ENCODE measurements at regions not wholly inside any gene's neighbourhood (a gene's known extent, or its start where the extent isn't known, plus 50 kb on each side); places are given as distances from the start of the nearest gene placed in this dataset.

DNA sequence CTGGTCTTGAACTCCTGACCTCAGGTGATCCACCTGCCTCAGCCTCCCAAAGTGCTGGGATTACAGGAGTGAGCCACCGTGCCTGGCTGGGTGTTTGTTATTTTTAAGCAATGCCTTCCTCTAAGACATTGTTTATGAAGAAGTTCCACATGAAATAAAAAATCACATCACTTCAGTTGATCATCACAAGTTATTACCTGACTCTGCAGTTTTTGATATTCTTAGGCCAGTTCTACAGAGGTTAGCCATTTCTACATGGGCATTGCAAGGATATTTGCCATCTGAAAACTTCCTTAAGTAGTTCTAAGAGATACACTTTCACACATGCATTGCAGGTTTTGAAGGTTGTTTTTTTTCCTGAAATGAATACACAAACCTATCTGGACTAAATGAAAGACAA, 82.1 kb downstream of the PYDC2 start:
- DNase-seq (ENCODE audit: low spot score in 2 of 2): no peak
- TF ChIP-seq POLR2A (IDR thresholded peaks at IDR 0.05): no peak
- TF ChIP-seq, protein P1, sequence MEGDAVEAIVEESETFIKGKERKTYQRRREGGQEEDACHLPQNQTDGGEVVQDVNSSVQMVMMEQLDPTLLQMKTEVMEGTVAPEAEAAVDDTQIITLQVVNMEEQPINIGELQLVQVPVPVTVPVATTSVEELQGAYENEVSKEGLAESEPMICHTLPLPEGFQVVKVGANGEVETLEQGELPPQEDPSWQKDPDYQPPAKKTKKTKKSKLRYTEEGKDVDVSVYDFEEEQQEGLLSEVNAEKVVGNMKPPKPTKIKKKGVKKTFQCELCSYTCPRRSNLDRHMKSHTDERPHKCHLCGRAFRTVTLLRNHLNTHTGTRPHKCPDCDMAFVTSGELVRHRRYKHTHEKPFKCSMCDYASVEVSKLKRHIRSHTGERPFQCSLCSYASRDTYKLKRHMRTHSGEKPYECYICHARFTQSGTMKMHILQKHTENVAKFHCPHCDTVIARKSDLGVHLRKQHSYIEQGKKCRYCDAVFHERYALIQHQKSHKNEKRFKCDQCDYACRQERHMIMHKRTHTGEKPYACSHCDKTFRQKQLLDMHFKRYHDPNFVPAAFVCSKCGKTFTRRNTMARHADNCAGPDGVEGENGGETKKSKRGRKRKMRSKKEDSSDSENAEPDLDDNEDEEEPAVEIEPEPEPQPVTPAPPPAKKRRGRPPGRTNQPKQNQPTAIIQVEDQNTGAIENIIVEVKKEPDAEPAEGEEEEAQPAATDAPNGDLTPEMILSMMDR (IDR thresholded peaks at IDR 0.05): no peak
- H3K4me3 ChIP-seq (ENCODE audit: low read depth, poor library complexity, severe bottlenecking): no peak overlapping the region
- WGBS, 2 donors: 91 to 96% methylated on average over 1 of the region's 1 CpG
- intact Hi-C loops (cut with DNase I; ENCODE audit: low total_unique reads): no loop called here

DNA sequence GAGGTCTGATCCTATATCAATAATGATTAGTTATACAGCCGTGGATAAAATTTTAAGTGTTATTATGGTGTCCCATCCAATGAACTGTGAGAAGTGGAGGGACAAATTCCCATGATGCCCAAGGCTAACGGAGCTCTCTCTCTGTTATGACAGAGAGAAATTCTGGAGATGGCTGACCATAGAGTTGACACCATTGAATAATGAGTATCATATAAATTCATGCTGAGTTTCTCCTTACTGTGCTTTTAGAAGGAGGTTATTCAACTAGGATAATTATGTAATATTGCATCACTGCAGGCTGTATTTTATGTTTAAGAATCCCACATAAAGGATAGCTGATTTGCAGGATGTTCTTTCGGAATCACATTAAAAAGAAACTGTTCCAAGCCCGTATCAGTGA, 82.9 kb downstream of the PYDC2 start:
- H3K4me3 ChIP-seq (ENCODE audit: low read depth, poor library complexity, severe bottlenecking): no peak overlapping the region
- DNase-seq (ENCODE audit: low spot score in 2 of 2): no peak
- 84 to 89% methylated on average over 4 of the region's 4 CpGs for WGBS, 2 donors
- no peak for TF ChIP-seq POLR2A (IDR thresholded peaks at IDR 0.05)
- TF ChIP-seq, protein P1 (IDR thresholded peaks at IDR 0.05): no peak
- intact Hi-C loops (cut with DNase I; ENCODE audit: low total_unique reads): no loop called here

DNA sequence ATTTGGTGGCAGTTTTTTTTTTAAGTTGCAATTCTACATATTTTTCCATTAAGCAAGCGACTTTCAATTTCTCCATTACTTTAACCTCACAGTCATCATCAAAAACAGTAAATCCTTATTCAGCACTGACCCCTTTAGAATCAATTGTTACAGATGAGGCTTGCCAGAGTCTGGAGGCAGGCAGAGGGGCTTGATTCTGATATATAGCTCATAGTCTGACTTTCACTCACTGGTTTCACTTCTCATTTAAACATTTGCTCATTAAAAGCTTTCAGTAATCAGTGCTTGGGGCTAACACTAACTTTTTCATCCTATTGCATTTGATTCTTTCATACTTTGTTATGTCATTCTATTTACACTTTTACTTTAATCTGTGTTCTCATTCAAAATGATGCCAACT, 88.4 kb downstream of the PYDC2 start:
- 68 to 70% methylated on average over 1 of the region's 1 CpG for WGBS, 2 donors
- TF ChIP-seq, protein P1 (IDR thresholded peaks at IDR 0.05): no peak
- TF ChIP-seq POLR2A (IDR thresholded peaks at IDR 0.05): no peak
- no peak for DNase-seq (ENCODE audit: low spot score in 2 of 2)
- intact Hi-C loops (cut with DNase I; ENCODE audit: low total_unique reads): no loop called here
- no peak overlapping the region for H3K4me3 ChIP-seq (ENCODE audit: low read depth, poor library complexity, severe bottlenecking)

DNA sequence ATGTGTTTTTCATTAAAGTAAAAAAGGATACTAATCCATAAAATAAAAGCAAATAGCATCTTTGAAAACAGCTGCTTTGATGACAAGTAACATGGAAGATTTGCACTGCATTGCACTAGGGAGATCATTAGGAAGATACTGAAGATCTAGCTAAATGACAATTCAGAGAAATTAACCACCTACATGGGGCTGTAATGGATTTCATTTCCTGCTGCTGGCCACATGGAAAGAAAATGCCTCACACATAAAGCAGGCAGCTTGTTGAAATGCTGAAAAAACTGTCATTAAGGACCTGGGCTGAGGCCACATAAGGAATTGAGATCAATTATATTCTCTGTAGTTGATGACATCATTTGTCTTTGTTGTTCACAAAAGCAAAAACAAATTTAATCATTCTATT, 94.1 kb downstream of the PYDC2 start:
- no peak overlapping the region for H3K4me3 ChIP-seq (ENCODE audit: low read depth, poor library complexity, severe bottlenecking)
- intact Hi-C loops (cut with DNase I; ENCODE audit: low total_unique reads): no loop called here
- no peak for DNase-seq (ENCODE audit: low spot score in 2 of 2)
- no peak for TF ChIP-seq POLR2A (IDR thresholded peaks at IDR 0.05)
- TF ChIP-seq, protein P1 (IDR thresholded peaks at IDR 0.05): no peak

DNA sequence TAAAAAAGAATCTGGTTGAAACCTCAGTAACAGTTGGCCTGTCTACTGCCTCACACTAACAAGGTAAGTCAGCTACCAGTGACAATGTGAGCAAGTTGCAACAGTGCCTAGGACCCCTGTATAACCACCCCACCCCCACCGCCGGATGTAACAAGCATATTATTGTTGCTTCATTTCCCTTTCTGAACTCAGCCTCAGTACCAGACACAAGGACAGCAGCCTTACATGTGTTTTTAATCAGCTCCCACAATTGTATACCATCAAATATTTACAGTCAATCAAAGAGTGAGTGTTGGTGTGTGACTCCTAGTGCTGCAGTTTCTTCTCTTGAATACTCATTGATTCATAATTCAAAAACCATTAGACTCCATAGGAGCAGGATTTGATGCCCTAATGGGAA, 96.4 kb downstream of the PYDC2 start:
- no peak overlapping the region for H3K4me3 ChIP-seq (ENCODE audit: low read depth, poor library complexity, severe bottlenecking)
- no peak for TF ChIP-seq POLR2A (IDR thresholded peaks at IDR 0.05)
- TF ChIP-seq, protein P1 (IDR thresholded peaks at IDR 0.05): no peak
- DNase-seq (ENCODE audit: low spot score in 2 of 2): no peak
- intact Hi-C loops (cut with DNase I; ENCODE audit: low total_unique reads): no loop called here
- 69 to 72% methylated on average over 2 of the region's 2 CpGs for WGBS, 2 donors

DNA sequence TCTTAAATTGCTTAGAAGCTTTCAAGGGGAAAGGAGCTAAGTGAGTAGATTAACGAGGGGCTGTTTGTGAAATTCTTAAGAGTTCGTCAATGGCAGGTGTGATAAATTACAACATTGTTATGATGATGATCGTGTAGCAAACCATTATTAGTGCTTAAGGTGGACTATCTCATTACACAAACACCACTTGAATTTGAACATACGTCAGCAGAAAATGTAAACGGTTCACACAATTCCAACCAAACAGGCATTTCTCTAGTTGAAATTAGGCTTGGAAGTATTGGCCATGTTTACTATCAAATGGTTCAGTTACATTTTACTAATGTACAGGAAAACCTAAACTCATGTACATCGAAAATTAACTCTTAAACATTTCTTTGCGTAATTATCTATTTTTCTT, 102.8 kb downstream of the PYDC2 start:
- TF ChIP-seq, protein P1 (IDR thresholded peaks at IDR 0.05): no peak
- TF ChIP-seq POLR2A (IDR thresholded peaks at IDR 0.05): no peak
- 60 to 76% methylated on average over 7 of the region's 7 CpGs for WGBS, 2 donors
- intact Hi-C loops (cut with DNase I; ENCODE audit: low total_unique reads): no loop called here
- DNase-seq (ENCODE audit: low spot score in 2 of 2): no peak
- no peak overlapping the region for H3K4me3 ChIP-seq (ENCODE audit: low read depth, poor library complexity, severe bottlenecking)

All from lower leg skin (tissue), 4 donors.